D341Med (cell line): ENCODE measurements at regions not wholly inside any gene's neighbourhood (a gene's known extent, or its start where the extent isn't known, plus 50 kb on each side); places are given as distances from the start of the nearest gene placed in this dataset.

Experiments
- DNase-seq: peaks from one replicate; pipeline ENCODE4 v3.0.0; 2012; ENCODE audit warnings: low spot score

DNA sequence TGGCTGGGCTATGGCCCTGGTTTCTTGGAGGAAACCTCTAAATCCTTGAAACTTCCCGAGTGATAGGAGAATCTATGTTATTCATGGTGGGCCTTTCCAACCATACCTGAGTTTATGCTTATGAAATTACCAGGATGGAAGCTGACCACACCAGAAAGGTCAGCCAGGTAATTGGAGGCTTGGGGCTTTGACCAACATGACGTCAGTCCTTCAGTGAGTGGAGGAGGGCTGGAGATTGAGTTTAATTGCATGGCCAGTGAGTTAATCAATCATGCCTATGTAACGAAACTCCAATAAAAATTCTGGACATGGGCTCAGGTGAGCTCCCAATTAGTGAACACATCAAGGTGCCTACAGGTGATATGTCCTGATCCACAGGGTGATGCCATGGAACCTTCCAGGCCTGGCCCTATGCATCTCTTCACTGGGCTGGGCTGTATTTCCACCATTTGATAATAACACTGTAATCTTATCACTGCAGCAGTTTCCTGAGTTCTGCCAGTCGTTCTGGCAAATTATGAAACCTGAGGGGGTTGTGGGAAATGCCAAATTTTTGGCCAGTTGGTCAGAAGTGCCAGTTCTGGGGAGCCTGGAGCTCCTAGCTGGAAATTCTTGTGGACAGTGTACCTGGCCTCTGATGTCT is 106.5 kb downstream of the CDH26 start:
- DNase-seq = no peak

DNA sequence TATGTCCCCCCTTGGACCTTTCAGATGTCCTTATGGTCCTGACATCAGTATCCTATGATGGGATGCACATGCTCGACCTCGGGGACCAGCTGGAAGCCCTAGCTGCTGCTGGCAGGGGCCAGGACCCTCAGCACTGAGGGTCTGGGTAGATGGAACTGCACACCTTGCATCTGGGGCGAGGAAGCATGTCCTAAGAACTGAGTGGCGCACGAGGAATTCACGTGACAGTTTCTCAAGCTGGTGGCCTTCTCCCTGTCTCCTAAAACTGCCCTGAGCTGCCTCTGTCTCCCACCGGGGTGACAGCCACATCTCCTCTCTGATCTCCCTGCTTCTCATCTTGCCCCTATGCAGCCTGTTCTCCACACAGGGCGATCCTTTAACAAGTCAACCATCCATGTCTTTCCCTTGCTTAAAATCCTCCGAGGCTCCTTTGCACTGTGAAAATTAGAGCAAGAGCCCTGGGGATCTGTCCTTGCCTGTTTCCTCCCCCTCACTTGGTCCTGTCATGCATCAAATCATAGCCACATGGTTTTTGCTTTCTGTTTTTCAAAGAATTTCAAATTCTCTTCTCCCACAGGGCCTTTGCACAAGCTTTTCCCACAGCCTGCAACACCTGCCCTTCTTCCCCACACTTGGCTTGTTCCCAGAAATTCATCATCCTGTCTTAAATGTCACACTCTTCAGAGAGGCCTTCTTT is 107.7 kb downstream of the CDH26 start:
- DNase-seq = no peak

DNA sequence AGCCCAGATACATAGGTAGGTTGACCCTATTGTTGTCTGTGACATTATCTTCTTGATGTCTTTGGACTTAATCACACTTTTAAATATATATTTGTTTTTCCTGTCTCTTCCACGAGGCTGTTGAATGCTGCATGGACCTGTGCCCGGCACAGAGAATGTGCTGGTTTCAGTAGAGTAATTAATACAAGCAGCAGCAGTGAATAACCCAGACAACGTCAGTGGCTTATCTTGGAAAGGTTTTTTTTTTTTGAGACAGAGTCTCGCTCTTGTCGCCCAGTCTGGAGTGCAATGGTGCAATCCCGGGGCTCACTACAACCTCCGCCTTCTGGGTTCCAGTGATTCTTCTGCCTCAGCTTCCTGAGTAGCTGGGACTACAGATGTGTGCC is 108.2 kb downstream of the CDH26 start:
- DNase-seq = no peak

DNA sequence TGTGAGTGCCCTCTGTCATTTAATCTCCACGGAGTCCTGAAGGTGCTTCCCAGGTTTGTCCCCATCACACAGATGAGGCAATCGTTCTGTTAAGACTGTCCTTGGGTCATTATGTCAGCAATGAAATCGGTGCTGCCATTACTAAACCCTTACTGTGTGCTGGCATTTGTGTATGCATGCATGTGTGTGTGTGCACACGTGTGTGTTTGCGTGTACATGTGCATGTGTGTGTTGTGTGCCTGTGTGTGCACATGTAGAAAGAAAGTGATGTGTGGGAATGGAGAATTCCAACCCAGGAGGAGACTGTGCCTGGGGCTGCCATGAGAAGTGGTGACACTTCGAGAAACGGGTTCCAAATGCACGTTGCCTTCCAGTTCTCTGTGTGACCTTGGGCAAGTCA is 110.3 kb downstream of the CDH26 start:
- DNase-seq = no peak

DNA sequence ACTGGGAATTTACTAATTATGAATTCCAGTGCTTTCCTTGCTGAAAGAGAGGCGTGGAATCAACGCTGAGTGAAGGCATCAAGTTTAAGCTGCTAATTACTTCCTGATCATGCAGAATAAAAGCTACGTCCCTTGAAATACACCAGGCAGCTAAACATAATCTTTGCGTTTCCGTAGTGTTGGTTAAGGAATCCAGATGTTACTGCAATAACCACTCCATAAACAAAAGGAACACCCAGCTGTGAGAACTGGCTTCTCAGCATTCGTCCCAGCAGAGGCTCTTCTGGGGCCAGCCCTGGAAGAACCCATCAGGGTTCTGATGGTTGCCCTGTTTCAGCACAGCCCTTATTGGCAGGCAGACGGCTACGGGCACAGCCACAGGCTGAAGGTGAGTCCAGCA is 111.4 kb downstream of the CDH26 start:
- DNase-seq = no peak

DNA sequence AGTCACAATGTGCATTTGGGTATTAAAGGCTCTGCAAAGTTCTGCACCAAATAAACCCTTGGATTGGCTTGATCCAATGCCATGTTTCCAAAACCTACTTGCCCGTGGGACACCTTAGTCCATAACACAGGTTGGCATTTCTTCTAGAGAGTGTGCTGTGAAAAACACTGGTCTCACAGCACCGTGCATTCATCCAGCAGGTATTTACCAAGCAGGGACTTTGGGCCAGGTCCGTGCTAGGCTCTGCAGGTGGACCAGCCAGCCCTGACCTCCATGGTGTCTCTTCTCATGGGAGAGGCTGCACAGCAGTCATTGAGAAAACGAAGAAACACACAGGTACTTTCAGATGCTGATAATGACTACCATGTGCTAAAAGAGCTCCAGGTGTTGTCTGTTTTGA is 112.6 kb downstream of the CDH26 start:
- DNase-seq = no peak

DNA sequence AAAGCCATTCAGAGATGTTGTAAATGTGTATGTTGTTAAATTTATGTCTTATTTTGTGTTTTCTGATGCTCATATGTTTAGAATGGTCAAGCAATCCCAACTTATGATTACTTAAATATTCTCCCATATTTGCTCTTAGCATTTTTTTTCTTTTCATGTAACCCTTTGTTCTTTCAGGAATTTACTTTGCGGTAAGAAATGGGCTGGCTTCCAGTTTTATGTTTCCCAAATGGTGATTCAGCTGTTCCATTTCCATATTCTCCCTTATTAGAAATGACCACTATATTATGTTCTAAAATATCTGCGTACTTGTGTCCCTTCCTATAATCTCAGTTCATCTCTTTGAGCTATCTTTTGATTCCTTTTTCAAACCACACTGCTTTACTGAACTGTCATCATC is 113.7 kb downstream of the CDH26 start:
- no peak for DNase-seq

DNA sequence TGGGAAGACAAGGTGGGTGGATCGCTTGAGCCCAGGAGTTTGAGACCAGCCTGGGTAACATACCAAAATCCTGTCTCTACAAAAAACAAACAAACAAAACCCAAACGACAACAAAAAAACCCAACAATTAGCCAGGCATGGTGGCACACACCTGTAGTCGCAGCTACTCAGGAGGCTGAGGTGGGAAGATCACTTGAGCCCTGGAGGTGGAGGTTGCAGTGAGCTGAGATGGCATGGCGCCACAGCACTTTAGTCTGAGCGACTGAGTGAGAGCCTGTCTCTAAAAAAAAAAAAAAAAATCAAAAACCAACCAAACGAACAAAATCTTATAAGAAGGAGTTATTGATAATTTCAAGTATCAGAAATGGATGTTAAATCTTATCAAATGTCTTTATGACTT is 114.9 kb downstream of the CDH26 start:
- no peak for DNase-seq

DNA sequence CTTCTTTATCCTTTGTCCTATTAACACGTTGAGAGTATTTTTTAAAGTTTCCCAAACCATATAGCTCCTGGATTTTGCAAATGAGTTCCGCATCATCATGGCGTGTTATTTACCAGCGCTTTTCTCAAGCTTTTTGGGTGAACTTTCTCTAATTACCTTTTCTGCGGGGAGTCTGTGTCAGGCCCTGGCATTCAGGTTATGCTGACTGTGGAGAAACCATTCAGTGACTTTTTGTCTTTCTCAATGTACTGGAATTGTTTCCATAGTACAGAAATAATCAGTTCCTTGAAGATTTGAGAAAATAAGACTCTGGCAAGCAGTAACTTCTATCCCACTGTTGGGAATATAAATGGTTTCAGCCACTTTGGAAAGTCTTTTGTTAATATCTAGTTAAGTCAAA is 115.3 kb downstream of the CDH26 start:
- DNase-seq = no peak

DNA sequence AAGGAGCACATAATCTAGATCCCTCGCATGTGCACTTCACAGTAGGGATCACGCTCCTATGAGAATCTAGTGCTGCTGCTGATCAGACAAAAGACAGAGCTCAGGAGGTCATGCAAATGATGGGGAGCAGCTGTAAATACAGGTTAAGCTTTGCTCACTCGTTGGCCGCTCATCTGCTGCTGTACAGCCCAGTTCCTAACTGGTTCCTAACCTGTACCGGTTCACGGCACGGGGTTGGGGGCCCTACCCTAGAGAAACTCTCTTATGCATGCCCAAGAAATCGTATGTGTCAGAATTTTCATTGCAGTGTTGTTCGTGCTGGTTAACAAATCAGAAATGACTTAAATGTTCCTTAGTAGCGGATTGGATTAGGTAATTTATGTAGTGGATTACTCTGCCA is 116.1 kb downstream of the CDH26 start:
- no peak for DNase-seq

DNA sequence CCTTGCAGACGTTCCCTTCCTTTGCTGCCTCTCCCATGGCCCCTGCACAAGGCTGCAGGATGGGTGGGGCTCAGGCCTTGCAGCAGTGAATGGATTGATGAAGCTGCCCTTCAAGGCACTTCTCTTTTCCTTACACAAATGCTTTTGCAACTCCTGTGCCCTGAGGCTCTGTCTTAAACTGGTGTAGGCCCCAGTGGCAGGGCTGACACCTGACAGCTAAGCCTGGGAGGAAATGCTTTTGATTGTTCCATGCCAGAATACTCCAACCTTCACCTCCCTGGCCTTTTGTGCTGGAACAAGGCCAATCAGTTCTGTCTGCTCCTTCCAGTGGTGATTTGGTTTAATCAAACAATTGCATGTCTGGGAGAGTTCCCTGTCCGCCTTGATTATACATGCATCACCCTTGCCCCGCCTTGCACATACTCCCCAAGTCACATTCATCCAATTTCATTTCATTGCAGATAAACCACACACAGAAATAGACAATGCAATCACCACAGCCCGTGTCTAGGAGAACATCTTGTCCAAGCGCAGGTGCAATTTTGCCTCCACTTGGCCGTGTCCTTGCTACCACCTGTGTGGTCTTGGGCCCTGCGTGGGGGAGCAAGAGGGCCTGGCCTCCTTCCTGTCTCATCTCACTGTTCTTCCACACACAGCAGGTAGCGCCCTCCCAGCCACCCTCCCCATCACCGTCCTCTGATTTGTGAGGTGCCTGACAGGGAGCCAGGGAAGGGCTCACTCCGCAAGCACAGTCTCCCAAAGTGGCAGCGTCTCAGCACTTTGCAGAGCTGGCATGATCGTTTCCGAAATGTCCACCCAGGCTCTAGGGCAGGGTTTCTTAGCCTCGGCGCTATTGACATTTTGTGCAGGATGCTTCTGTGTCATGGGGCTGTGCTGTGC is 120.4 kb downstream of the CDH26 start:
- no peak for DNase-seq

DNA sequence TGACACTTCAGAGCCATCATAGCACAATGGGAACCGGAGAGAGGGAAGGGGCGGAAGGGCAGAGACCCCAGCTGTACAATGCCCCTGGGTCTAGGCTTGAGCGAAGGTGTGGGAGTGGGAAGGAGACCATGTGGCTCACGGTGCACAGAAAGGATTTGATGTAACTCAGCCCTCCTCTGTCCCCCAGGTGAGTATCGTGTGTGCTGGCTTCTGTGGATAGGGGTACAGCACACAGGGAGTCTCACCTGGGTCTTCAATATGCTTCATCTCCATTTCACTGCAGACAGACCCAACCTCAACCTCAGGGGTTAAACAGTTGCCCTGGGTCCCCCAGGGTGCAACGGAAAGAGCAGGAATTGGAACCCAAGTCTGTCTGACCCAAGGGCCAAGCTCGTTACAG is 122.2 kb downstream of the CDH26 start:
- no peak for DNase-seq

DNA sequence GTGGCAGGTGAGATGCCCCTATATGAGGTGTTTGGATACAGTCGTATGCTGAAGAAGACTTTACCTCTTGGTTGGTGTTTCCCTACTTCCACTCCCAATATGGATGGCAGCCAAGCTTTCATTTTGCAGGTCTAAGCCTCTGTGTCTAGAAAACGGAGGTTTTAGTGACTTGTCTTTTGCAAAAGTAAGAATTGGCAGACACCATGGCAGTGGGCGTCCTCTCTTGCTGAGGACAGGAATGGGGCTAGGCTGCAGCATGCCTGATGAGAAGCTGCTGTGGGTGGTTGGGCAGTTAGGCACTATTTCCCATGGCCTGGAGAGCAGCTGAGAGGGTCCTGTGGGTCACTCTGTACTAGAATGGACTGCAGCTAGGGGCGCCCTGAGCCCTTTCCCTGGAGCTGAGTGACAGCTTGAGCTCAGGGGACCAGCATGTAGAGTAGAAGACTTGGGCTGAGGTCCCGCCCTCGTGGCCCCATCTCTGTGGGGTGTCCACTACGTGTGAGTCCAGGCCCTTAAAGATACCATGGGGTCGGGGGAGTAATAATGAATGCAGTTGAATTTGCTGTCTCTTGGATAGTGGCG is 127.4 kb downstream of the CDH26 start:
- DNase-seq = no peak

DNA sequence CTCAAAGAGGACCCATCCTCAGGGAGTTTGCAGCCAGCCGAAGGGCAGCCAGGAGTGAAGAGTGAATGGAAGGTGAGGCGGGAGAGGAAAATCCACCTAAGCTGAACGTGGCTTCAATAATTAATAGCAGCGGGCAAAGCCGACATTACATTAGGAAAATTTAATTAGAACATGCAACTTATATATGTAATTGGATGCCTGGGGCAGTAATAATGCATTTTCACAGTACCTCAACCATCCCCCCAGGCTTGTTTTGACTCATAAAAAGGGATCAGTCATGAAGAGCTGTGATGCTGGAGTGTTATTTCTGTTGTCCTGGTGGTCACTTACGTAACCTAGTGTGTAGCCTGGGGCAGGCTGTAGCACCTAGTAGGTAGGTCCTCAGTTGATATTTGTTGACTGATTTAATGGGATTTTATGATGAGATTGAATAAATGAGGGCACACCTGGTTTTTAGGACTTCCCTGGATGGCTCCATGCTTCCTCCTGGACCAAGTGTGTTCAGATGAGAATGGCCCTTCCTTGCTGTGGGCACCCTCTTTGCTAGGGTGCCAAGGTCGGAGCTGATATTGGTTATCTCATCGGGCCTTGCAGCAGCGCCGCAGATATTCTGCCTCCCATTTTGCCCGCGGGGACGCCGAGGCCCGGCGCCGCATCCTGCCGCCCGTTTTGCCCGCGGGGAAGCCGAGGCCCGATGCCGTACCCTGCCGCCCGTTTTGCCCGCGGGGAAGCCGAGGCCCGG is 128.8 kb downstream of the CDH26 start:
- no peak for DNase-seq

DNA sequence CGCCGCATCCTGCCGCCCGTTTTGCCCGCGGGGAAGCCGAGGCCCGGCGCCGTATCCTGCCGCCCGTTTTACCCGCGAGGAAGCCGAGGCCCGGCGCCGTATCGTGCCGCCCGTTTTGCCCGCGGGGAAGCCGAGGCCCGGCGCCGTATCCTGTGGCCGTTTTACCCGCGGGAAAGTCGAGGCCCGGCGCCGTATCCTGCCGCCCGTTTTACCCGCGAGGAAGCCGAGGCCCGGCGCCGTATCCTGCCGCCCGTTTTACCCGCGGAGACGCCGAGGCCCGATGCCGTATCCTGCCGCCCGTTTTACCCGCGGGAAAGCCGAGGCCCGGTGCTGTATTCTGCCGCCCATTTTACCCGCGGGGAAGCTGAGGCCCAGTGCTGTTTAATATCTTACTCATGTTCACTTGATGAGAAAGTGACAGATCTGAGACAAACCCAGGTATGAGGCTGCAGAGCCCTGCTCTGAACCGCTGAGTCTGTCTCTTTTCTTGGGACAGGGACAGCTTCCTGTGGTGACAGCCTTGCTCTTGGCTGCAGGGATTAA is 129.4 kb downstream of the CDH26 start:
- DNase-seq = no peak

DNA sequence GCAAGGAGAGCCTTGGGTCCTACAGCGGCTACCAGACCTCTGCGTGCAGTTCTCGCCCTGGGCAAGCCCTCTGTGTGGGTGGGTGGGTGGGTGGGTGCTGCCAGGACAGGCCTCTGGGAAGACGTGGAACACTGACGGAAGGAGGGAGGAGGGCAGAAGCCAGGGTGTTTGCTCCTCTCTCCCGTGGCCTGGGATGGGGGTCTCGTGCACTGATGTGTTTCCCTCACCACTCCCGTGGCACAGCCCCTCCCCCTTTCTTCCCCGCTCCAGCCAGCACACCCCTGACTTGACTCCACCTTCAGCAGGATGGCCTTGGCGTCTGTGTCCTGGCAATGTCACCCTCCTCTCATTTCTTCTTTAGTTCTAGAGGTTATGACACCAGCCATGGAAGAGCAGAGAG is 130.0 kb downstream of the CDH26 start:
- DNase-seq = no peak

DNA sequence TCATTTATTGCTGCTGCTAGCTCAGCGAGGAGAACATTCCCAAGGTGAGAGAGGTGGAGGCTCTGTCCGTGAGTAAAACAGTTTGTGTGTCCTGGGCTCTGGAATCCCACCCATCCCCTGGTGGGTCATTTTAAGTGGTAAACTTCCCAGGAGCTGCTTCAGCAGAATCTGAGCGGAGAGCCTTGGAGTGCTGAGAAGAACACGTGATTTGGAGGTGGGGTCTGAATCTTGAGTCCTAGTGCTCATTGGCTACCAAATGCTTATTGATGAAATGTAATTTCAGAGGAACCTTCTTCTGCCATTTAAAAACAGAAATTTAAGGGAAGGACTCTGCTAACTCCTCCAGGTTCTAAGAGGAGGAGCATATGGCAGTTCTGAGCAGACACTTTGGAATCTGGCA is 132.4 kb downstream of the CDH26 start:
- no peak for DNase-seq

DNA sequence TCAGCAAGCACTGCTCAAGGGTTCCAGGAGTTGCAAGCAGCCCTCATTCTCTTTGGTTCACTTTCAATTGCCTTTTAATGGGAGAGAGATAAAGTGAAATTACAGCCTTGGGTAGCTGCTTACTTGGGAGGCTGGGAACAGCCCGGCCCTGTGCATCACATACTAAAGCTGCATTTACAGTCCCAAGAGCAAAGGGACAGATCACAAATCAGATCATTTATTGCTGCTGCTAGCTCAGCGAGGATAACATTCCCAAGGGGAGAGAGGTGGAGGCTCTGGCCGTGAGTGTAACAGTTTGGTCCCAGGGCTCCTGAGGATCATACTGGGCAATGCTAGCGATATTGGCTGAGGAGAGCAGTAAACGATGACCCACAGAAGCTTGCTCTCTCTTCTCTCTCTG is 133.1 kb downstream of the CDH26 start:
- no peak for DNase-seq

DNA sequence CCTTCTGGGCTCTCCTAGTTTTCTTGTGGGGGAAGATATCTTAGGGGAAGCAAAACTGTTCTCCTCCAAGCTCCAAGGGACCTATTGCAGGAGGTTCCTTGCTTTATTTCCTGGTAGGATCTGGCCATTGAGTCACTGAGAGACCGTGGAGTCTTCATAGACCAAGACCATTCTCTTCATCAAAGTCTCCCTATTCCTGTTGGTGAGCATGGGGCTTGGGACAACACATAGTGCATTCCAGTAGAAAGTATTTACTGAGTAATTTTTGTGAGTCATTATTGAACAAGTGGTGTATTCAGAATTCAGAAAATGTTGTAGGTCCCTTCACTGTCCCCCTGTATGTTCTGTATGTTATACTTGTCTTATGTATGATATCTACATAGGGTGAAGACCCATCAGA is 133.6 kb downstream of the CDH26 start:
- DNase-seq = no peak

DNA sequence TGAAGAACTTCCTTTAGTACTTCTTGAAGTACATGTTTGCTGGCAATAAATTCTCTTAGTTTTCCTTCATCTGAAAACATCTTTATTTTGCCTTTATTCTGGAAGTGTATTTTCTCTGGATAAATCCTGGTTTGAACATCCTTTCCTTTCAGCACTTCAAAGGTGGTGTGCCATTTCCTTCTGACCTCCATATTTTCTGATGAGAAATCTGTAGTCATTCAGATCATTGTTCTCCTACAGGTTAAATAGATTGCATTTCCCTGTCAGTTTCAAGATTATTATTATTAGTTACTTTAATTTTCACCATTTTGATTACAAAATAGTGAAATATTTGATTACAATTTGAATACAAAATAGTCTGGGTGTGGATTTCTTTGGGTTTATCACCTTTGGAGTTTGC is 134.5 kb downstream of the CDH26 start:
- DNase-seq = no peak

DNA sequence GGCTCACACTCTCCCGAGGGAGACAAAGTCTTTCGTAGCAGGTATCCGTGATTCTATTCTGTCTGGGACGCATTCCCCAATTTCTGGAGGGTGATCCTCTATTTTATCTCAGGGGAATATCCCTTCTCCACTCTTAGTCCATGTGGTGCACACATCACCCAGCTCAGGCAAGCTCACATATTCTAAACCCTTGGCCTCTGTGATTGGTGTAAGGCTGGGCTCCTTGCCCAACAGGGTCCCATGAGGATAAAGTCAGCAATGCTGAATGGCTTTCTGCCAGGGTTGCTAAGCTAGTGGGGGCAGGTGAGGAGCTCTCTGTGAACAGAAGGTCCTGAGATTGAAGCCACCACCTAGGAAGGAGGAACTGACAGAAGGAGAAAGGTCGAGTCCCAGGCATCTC is 137.2 kb downstream of the CDH26 start:
- DNase-seq = peak; percentile 43

DNA sequence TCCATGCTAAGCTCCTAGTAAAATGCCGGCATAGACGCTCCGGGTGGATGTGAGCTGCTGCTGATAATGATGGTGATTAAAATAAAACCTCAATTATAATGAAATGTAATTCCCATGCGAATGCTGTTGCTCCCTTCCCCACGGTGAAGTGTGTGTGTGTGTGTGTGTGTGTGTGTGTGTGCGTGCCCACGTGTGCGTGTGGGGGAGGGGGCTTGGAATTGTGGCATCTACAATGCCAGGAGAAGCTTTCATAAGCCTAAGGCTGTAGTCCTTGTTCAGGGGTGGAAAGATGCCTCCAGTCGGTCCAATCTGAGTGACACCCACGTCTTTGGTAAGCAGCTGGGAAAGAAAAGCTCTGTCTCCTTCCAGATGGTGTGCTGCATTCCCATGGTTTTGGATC is 137.9 kb downstream of the CDH26 start:
- DNase-seq = no peak
